GM21390 (cell line): ENCODE measurements at regions not wholly inside any gene's neighbourhood (a gene's known extent, or its start where the extent isn't known, plus 50 kb on each side); places are given as distances from the start of the nearest gene placed in this dataset.

Experiments used
- ATAC-seq: cut with Tn5 transposase; IDR thresholded peaks from one replicate; pipeline ENCODE4 v1.9.1; 2021; ENCODE audit not compliant: unreplicated experiment

GRCh38 chr22:48282804-48283203 is 1520.4 kb downstream of the TBC1D22A start:
- ATAC-seq, result no peak

- ATAC-seq, result no peak
Measured at GRCh38 chr22:48279461-48279756, 1517.0 kb downstream of the TBC1D22A start.

DNA sequence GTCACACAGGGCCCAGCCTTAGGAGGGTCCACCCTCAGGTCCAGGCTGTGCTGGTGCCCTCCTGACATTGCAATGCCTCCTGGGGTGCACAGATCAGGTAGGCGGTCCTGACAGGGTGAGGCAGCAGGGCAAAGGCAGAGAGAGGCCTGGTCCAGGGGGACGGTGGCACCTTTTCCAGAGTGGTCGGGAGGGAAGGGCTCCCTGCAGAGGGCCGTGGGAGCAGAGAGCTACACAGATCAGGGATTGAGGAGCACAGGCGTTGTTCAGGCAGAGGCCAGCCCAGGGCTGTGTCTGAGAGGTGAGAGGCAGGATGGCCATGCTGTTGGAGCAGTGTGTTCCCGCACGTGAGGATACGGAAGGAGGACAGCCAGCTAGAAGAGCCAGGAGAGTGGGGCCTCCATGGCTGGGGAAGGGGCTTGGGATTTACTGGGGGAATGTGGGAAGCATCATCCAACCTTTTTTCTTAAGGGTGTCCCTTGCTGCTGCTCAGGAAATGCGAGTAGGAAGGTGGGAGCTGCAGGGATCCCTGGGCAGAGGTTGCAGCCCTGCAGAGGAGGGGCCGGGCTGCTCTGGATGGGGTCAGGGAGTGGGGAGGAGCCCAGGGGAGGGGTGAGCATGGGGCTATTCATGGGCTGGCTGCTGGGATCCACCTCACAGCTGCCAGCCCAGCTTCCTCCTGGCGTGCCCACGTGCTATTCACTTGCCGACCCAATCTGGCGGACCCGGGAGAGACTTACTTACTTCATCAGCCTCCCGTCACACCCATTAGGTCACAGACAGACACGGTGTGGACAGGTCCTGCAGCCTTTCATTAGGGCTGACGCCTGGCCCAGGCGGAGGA is 1516.4 kb downstream of the TBC1D22A start:
- no peak for ATAC-seq

DNA sequence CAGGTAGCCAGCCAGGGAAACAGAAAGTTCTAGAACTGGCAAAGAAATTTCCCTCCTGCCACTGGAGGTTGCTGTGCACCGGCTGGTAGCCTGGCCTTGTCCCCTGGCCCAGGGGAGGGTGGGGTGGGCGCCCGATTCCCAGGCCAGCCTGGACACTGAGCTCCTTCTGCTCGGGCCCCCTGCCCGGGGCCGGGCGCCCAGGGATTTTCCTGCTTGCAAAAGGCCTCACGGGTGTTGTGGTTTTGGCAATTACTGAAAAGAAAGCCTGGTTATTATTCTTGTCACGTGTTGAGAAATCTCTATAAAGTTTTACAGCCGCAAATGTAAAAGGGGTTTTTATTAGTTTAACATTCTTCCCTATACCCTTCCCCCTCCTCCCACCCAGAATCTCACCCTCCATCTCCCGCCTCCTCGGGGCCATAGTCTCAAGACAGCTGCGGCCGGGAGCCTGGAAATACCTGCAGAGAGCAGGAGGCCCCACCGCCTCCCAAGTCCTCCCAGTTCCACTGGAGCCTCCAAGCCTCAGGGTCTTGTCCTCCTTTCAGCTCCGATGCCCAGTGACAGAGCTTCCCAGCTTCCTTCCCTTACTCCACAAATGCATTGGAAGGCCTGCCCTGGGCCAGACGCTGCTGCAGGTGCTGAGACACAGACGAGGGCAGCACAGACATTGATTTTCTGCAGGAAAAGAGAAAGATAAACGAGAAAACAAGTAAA is 1515.6 kb downstream of the TBC1D22A start:
- ATAC-seq, result no peak

GRCh38 chr22:48276994-48277867 is 1514.8 kb downstream of the TBC1D22A start:
- no peak for ATAC-seq

GRCh38 chr22:48275412-48275811 is 1513.0 kb downstream of the TBC1D22A start:
- ATAC-seq, result no peak

DNA sequence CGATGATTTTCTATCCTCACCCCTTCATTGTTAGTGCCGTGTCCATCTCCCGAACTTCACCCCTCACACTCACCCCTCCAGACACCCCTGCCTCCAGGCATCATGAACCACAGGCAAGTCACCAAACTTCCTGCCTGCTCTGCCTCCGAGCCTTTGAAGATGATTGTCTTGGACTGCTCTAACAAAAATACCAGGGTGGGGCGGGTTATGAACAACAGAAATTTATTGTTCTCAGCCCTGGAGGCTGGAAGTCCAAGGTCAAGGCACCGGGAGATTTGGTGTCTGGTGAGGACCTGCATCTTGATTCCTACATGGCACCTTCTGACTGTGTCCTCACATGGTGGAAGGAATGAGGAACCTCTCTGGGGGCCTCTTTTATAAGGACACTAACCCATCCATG is 1508.3 kb downstream of the TBC1D22A start:
- ATAC-seq, result no peak

DNA sequence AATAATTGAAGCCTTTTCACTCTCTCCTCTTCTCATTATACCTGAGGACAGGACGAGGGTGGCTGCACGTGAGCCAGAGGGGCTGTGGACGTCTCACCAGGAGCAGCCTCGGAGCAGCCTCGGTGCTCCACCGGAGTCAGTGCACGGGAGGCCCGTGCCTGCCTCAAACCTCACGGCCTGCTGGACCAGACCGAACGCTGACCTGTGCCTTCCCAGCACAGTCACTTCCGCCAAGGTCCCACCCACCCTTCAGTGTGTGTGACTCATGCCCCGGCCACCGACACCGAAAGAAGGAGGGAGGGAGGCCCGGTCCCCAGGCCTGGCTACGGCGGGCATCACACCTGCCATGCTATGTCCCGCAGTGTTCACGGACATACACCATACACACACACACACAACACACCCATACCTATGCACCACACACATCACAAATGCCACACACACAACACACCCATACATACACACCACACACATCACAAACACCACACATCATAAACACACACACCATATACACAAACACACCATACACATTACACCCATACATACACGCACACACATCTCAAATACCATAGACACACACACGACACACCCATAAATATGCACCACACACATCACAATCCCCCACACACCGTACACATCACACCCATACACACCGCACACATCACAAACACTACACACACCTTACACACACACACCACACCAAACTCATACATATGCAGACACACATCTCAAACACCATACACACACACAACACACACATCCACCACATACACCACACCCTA is 1506.5 kb downstream of the TBC1D22A start:
- no peak for ATAC-seq

- no peak for ATAC-seq
Measured at GRCh38 chr22:48268293-48268692, 1505.8 kb downstream of the TBC1D22A start.

DNA sequence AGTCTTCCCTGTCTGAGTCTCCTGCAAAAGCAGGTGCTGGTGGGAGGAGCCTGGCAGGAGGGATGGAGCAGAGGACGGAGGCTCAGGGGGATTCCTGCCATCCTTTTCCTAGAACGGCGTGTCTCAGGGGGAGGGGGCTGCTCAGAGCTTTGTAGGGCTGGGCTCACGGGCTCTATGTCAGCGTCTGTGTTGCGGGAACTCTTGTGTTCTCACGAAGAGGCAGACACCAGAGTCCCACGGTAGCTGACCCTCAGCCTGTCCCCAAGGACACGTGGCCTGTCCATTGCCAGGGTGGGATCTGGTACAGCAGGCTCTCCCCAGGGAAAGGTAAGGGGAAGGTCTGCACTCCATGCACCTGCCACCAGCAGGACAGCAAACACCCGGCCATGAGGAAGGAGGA is 1505.2 kb downstream of the TBC1D22A start:
- ATAC-seq, result no peak

- no peak for ATAC-seq
Measured at GRCh38 chr22:48265000-48265625, 1502.7 kb downstream of the TBC1D22A start.

GRCh38 chr22:48264586-48264985 is 1502.1 kb downstream of the TBC1D22A start:
- ATAC-seq, result no peak

DNA sequence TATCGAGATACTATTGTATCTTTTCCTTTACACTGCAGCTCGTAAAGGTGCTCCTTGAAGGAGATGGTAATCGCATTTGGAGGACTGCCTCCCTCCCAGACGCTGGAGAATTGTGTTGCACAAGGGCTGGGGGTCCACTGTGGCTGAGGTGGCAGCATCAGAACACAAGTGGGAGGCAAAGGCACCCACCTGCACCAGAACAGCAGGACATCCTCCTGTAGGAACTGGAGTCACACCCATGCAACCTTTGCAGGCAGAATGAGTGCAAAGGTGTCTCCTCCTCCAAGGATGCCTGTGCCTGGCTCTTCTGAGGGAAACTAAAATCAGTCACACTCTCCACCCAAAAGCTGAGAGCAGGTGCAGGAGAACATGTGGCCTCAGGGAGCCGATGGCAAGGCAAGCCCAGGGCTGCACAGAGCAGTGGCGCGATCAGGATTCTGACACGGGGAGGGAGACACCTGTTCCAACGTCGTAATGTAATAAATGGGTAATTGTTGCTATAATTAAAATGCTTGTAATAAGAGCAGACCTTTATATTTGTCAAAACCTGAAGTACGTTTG is 1501.4 kb downstream of the TBC1D22A start:
- ATAC-seq, result no peak

DNA sequence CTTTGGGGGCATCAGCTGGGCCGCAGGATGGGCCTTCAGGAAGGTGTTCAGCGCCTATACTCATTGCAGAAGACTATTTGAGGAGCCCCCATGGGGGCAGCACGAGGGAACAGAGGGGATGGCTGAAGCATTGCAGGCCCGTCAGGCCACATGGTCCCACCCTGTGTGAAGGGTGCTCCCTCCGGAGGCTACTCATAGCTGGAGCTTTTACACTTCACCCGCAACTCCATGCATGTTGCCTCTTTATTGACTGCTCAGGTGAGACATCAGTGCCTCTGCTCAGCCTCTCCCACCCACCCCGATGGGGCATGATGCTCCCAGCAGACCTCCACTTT is 1500.9 kb downstream of the TBC1D22A start:
- ATAC-seq, result no peak

GRCh38 chr22:48262596-48263430 is 1500.4 kb downstream of the TBC1D22A start:
- no peak for ATAC-seq

GRCh38 chr22:48261706-48262105 is 1499.3 kb downstream of the TBC1D22A start:
- ATAC-seq, result no peak

GRCh38 chr22:48261048-48261621 is 1498.7 kb downstream of the TBC1D22A start:
- ATAC-seq, result no peak

- no peak for ATAC-seq
Measured at GRCh38 chr22:48259991-48260670, 1497.7 kb downstream of the TBC1D22A start.
